Panc1 (cell line): ENCODE measurements at regions not wholly inside any gene's neighbourhood (a gene's known extent, or its start where the extent isn't known, plus 50 kb on each side); places are given as distances from the start of the nearest gene placed in this dataset.

Source experiments
- TF ChIP-seq, protein P1 (sequence below), 2 experiments: IDR thresholded peaks; 2 replicates each; pipeline ENCODE4 v1.6.1; 2011 to 2012; ENCODE audit warnings: low read depth in 2 of 2, control low read depth in 1 of 2, low read length in 1 of 2, mild to moderate bottlenecking in 1 of 2, moderate library complexity in 1 of 2; ENCODE audit not compliant: insufficient read depth in 1 of 2
- TF ChIP-seq, protein P2 (sequence below): fragments of 450-650 bp; IDR thresholded peaks from 2 replicates; pipeline ENCODE4 v1.5.1; 2017; ENCODE audit warnings: mild to moderate bottlenecking

DNA sequence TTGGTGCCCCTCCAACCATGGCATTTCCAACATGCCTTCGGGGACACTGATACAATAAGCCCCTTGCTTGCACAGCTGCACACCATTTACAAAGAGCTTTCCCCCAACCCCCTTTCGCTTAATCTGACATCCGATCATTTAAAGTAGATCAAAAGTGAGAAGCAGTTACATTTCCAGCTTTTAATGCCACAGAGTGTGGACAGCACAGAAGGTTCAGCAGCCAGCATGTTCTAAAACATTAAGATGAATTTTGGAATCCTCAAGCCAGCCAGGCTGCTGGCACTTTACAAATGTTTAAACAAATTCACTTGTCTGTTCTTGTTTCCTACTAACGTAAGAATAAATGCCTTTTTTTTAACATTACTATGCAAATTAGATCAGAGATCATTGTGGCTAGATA is 284.4 kb upstream of the LDB2 start:
- TF ChIP-seq, protein P1, sequence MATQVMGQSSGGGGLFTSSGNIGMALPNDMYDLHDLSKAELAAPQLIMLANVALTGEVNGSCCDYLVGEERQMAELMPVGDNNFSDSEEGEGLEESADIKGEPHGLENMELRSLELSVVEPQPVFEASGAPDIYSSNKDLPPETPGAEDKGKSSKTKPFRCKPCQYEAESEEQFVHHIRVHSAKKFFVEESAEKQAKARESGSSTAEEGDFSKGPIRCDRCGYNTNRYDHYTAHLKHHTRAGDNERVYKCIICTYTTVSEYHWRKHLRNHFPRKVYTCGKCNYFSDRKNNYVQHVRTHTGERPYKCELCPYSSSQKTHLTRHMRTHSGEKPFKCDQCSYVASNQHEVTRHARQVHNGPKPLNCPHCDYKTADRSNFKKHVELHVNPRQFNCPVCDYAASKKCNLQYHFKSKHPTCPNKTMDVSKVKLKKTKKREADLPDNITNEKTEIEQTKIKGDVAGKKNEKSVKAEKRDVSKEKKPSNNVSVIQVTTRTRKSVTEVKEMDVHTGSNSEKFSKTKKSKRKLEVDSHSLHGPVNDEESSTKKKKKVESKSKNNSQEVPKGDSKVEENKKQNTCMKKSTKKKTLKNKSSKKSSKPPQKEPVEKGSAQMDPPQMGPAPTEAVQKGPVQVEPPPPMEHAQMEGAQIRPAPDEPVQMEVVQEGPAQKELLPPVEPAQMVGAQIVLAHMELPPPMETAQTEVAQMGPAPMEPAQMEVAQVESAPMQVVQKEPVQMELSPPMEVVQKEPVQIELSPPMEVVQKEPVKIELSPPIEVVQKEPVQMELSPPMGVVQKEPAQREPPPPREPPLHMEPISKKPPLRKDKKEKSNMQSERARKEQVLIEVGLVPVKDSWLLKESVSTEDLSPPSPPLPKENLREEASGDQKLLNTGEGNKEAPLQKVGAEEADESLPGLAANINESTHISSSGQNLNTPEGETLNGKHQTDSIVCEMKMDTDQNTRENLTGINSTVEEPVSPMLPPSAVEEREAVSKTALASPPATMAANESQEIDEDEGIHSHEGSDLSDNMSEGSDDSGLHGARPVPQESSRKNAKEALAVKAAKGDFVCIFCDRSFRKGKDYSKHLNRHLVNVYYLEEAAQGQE (IDR thresholded peaks at IDR 0.05; ENCODE audit: insufficient read depth in 1 of 2, low read depth in 2 of 2, low read length in 1 of 2): no peak
- TF ChIP-seq, protein P2, sequence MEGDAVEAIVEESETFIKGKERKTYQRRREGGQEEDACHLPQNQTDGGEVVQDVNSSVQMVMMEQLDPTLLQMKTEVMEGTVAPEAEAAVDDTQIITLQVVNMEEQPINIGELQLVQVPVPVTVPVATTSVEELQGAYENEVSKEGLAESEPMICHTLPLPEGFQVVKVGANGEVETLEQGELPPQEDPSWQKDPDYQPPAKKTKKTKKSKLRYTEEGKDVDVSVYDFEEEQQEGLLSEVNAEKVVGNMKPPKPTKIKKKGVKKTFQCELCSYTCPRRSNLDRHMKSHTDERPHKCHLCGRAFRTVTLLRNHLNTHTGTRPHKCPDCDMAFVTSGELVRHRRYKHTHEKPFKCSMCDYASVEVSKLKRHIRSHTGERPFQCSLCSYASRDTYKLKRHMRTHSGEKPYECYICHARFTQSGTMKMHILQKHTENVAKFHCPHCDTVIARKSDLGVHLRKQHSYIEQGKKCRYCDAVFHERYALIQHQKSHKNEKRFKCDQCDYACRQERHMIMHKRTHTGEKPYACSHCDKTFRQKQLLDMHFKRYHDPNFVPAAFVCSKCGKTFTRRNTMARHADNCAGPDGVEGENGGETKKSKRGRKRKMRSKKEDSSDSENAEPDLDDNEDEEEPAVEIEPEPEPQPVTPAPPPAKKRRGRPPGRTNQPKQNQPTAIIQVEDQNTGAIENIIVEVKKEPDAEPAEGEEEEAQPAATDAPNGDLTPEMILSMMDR: no peak
